HG02610 (cell line): ENCODE measurements at regions not wholly inside any gene's neighbourhood (a gene's known extent, or its start where the extent isn't known, plus 50 kb on each side); places are given as distances from the start of the nearest gene placed in this dataset.
A peak's percentile ranks its signal among the peaks of the same experiment; 100 is the strongest.

Experiments
- ATAC-seq: cut with Tn5 transposase; IDR thresholded peaks from one replicate; pipeline ENCODE4 v1.9.1; 2021; ENCODE audit warnings: mild to moderate bottlenecking, moderate library complexity; ENCODE audit not compliant: unreplicated experiment

GRCh38 chr9:73643379-73644013 is 491.8 kb downstream of the ANXA1 start:
- ATAC-seq, result no peak

DNA sequence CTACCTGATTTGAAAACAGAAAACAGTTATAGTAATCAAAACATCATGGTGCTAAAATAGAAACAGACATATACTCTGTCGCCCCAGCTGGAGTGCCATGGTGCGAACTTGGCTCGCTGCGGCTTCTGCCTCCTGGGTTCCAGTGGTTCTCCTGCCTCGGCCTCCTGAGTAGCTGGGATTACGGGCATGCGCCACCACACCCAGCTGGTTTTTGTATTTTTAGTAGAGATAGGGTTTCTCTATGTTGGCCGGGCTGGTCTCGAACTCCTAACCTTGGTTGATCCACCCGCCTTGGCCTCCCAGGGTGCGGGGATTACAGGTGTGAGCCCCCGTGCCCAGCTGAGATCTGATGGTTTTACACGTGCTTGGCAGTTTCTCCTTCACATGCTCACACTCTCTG is 495.9 kb downstream of the ANXA1 start:
- ATAC-seq, result no peak

GRCh38 chr9:73649552-73649951 is 497.9 kb downstream of the ANXA1 start:
- no peak for ATAC-seq

GRCh38 chr9:73655363-73655762 is 503.7 kb downstream of the ANXA1 start:
- no peak for ATAC-seq

DNA sequence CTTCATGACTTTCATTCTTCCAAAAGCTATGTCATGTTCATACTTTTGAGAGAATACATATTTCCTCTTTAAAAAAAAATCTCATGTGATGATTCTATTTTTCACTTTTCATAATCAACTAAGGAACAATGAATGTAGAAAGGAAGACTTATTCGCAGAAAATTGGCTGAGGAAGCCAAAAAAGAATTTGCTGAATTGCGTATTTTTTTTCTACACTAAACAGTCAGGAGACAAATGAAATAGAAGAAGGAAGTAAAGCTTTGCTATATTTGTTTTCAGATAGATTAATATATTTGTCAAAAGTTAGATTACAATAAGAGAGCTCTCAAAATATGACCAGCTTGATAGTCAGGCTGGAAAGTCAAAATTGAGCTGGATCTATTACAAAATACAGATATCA is 504.2 kb downstream of the ANXA1 start:
- ATAC-seq, result no peak

DNA sequence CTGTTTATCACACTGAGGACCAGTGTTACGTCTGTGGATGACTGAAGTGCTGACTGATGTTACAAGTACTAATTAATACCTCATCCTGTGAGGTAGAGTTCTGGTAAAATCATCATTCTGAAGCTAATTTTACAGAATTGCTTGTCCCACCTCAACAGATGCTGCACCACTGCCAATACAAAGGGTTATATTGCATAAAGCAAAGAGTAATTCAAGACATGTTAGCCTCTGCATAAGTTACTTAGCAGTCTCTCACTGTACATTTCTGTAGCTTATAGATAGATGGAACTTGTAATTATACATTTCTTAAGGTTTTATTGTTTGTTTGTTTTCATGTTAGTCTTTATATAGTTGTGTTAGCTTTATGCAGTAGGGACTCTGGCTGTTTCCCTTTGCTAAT is 513.6 kb downstream of the ANXA1 start:
- ATAC-seq, result no peak

- no peak for ATAC-seq
These were observed 516.1 kb downstream of the ANXA1 start for GRCh38 chr9:73667749-73668148.

DNA sequence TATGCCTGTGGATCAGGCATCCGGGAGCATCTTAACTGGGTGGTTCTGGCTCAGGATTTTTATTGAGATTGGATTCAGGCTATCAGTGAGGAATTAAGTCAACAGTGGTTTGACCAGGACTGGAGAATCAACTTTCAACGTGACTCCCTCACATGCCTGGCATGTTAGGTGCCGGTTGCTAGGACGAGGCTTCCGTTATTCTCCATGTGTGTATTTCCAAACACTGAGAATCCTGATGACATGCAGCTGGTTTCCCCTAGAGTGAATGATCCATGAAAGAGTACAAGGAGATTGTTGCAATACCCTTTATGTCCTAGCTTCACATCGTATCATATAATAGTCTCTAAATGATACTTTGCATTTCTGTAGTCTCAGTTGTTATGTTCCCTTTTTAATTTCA is 529.2 kb downstream of the ANXA1 start:
- ATAC-seq, result no peak

GRCh38 chr9:73682789-73683188 is 531.1 kb downstream of the ANXA1 start:
- ATAC-seq, result no peak

- ATAC-seq, result peak; percentile 66
These were observed 532.4 kb downstream of the ANXA1 start for GRCh38 chr9:73683862-73684591.

GRCh38 chr9:73684601-73685000 is 532.9 kb downstream of the ANXA1 start:
- ATAC-seq, result no peak

DNA sequence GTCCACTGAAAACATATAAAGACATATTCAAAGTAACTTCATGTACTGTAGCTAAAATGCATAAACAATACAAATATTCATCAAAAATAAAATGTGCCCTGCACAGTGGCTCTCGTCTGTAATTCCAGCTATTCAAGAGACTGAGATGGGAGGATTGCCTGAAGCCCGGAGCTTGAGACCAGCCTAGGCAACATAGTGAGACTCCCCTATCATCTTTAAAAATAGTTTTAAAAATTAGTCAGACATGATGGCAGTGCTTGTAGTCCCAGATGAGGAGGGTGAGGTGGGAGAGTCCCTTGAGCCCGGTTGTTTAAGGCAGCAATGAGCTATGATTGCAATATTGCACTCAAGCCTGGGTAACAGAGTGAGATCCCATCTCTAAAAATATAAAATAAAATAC is 534.1 kb downstream of the ANXA1 start:
- ATAC-seq, result no peak

GRCh38 chr9:73689051-73689870 is 537.6 kb downstream of the ANXA1 start:
- ATAC-seq, result no peak

- no peak for ATAC-seq
These were observed 549.9 kb downstream of the ANXA1 start for GRCh38 chr9:73701415-73702057.

- no peak for ATAC-seq
These were observed 562.6 kb downstream of the ANXA1 start for GRCh38 chr9:73714294-73714693.

DNA sequence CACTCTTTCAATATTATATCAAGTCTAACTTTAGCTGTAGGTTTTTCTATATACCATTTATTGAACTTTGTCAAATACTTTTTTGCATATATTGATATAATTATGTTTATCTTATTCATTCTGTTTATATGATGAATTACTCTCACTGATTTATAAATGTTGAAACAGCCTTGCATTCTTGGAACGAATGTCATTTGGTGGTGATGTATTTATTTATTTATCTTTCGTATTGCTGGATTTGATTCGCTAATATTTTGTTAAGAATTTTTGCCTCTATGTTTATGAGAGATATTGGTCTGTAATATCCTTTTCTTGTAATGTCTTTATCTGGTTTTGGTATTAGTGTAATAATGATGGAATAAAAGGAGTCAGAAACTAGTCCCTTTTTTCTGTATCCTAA is 563.9 kb downstream of the ANXA1 start:
- no peak for ATAC-seq

DNA sequence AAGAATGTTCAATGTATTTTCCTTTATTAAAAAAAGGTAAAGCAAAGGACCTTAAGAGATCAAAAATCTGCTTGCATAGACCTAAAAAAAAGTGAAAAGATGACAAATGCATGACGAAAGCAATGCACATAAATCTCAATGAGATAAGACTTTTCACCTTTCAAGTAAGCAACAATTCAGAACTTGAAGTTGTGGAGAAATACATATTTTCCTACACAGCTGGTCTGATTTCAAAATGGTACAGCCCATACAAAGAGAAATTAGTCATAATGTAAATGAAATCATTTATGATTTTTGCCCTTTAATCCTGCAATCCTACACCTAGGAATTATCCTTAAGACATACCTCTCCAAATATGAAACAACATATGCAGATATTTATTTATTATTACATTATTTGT is 568.0 kb downstream of the ANXA1 start:
- no peak for ATAC-seq

DNA sequence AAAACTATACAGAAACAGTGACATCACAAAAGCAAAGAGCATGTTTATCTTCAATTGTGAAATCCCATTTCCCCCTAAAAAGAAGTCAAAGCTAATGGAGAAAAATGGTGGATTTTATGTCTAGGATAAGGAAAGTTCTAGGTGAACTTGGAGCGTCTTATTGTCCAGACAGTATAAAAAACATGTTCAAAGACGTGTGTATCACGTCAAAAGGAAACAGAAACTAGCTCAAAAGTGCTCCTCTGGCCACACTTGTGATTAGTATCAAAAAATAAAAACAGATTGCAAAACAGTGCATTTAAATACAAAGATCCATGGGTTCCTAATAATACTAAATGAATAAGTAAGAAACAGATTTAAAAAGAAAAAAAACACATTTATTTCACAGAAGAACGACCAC is 568.9 kb downstream of the ANXA1 start:
- no peak for ATAC-seq

DNA sequence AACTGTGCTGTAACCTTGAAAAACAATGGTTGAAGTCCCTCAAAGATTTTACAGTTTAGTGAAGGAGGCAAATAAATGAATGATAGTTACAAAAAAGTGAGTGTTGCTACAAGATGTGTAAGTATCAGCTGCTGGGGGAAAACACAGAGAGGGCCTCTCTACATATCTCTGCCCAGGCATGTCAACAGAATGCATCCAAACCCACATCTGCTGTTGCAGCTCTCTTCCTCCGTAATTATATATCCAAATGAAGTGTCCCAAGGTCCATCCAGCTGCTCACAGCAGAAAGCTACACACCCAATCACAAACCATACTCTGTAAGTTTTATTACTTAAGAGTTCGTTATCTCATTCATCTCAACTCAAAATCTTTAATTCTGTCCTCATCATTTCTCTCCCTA is 584.6 kb downstream of the ANXA1 start:
- no peak for ATAC-seq

DNA sequence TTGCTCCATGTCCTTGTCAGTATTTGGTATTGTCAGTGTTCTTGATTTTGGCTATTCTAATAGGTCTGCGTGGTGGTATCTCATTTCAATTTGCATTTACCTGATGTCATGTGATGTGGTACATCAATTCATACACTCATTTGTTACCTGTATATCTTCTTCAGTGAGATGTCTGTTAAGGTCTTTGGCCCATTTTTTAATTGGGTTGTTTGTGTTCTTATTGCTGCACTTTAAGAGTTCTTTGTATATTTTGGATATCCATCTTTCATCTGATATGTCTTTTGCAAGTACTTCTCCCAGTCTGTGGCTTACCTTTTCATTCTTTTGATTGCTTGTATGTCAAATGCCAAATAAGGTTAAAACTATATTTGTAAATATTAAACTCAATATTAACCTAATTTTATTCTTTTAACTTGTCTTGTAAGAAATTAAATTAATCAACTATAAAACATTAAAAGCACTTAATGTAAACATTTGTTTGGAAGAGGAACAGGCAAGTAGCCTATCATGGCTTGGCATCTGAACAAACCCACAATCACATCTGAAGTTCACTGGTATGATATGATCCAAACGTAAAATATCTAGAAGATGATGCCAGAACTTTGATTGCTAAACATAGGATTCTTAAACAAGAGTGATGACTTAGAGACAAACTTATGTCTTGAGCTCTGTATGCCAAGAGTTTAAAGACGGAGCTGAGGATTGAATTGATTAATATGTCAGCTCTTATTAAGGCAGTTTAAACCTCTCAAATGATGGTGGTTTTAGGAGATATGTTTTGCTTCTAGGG is 587.3 kb downstream of the ANXA1 start:
- ATAC-seq, result no peak

DNA sequence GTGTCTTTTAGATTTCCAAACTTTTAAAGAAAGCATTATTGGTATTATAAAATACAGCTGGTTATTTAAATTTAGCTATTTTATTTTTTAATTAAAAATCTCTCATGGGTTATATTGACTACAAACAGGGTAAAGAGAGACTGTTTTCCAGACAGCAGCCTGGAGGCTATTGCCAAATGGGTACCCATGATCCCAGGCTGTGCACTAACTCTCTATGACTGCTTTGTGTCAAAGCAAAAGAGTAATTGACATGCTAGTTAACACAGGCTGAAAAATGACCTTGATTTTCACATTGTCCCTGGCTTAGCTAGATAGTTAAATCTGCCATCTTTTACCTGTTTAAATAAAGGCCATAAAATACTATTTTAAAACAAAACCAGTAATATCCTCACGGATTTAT is 589.7 kb downstream of the ANXA1 start:
- ATAC-seq, result no peak
